ENCODE measurements at regions not wholly inside any gene's neighbourhood (a gene's known extent, or its start where the extent isn't known, plus 50 kb on each side); places are given as distances from the start of the nearest gene placed in this dataset.

DNA sequence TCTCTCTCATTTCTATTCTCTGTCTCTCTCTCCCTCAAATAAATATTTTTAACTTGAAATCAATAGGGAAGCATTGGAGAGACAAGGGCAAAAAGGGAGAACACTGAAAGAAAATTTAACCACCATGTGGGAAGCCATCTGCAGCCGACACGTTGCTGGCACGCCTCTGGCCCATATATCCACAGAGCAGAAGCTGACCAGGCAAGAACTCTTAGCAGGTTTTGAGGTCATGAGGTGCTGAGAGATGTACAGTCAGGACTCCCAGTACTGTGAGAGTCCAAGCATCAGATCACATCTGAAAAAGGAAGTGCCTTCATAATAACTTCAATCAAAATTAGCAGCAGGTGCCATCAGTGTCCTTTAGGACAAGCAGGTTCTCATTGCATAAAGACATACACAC is 156.6 kb downstream of the AKAIN1 start:
- no peaks in the 10 kb centered on the region for H3K4me1 ChIP-seq (ENCODE audit: insufficient read depth, low read length, poor library complexity, severe bottlenecking)

DNA sequence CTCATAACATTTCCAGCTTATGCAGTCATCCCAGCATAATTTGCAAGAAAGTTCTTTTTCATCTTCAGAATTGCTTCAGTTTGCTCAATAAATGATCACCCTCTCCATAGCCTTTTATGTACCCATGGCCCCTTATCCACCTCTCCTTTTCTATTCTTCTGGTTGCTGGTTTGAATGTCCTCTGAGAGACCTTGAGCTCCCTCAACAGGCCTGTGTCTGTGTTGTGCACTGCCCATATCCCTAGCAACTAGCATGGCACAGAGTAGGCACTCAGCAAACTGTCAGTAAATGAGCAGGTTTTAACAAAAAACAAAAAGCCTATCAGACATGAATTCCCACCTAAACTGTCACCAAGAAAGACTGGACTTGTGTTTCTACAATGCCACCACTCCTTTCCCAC is 160.5 kb downstream of the AKAIN1 start:
- H3F3A ChIP-seq (ENCODE audit: low read depth): no peaks in the 10 kb centered on the region
- H3K9ac ChIP-seq (ENCODE audit: low read depth, low read length, poor library complexity, severe bottlenecking): no peak overlapping the region
- H3K27me3 ChIP-seq (ENCODE audit: insufficient read depth, low read length, poor library complexity, severe bottlenecking): no peaks in the 10 kb centered on the region
- H3K79me2 ChIP-seq (ENCODE audit: insufficient read depth, low read length): no peaks in the 10 kb centered on the region
- no peaks in the 10 kb centered on the region for H3K36me3 ChIP-seq (ENCODE audit: insufficient read depth, low read length)
- no peaks in the 10 kb centered on the region for H3K4me1 ChIP-seq (ENCODE audit: insufficient read depth, low read length, poor library complexity, severe bottlenecking)
- no peak overlapping the region for H2AFZ ChIP-seq (ENCODE audit: low read length)
- no peak overlapping the region for H3K4me3 ChIP-seq (ENCODE audit: low read length, poor library complexity, severe bottlenecking)
- H3K4me2 ChIP-seq (ENCODE audit: low read depth, low read length, poor library complexity, severe bottlenecking): no peak overlapping the region
- no peaks in the 10 kb centered on the region; the same call in 1 of the 2 replicates for H3K9me3 ChIP-seq (ENCODE audit: insufficient read depth, low read depth, low read length)
- H4K20me1 ChIP-seq (ENCODE audit: insufficient read depth, low read length, poor library complexity, severe bottlenecking): no peaks in the 10 kb centered on the region
- TF ChIP-seq, protein P1, sequence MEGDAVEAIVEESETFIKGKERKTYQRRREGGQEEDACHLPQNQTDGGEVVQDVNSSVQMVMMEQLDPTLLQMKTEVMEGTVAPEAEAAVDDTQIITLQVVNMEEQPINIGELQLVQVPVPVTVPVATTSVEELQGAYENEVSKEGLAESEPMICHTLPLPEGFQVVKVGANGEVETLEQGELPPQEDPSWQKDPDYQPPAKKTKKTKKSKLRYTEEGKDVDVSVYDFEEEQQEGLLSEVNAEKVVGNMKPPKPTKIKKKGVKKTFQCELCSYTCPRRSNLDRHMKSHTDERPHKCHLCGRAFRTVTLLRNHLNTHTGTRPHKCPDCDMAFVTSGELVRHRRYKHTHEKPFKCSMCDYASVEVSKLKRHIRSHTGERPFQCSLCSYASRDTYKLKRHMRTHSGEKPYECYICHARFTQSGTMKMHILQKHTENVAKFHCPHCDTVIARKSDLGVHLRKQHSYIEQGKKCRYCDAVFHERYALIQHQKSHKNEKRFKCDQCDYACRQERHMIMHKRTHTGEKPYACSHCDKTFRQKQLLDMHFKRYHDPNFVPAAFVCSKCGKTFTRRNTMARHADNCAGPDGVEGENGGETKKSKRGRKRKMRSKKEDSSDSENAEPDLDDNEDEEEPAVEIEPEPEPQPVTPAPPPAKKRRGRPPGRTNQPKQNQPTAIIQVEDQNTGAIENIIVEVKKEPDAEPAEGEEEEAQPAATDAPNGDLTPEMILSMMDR (conservative IDR thresholded peaks at IDR 0.05; ENCODE audit: low read length): no peak
- TF ChIP-seq EZH2phosphoT487 (IDR thresholded peaks at IDR 0.05; ENCODE audit: borderline replicate concordance): no peak
- no peaks in the 10 kb centered on the region for H3K9me2 ChIP-seq (replicated peaks; ENCODE audit: low read depth, low read length)

More for the DNA sequence above, 156.6 kb downstream of the AKAIN1 start:
- H3K4me3 ChIP-seq (ENCODE audit: low read length, poor library complexity, severe bottlenecking): no peak overlapping the region
- H3K36me3 ChIP-seq (ENCODE audit: insufficient read depth, low read length): no peaks in the 10 kb centered on the region
- no peak overlapping the region for H3K9ac ChIP-seq (ENCODE audit: low read depth, low read length, poor library complexity, severe bottlenecking)
- H3K4me2 ChIP-seq (ENCODE audit: low read depth, low read length, poor library complexity, severe bottlenecking): no peak overlapping the region
- TF ChIP-seq, protein P1 (conservative IDR thresholded peaks at IDR 0.05; ENCODE audit: low read length): no peak
- no peak for TF ChIP-seq EZH2phosphoT487 (IDR thresholded peaks at IDR 0.05; ENCODE audit: borderline replicate concordance)
- no peak overlapping the region for H2AFZ ChIP-seq (ENCODE audit: low read length)
- no peaks in the 10 kb centered on the region for H3K27me3 ChIP-seq (ENCODE audit: insufficient read depth, low read length, poor library complexity, severe bottlenecking)
- H3K9me2 ChIP-seq (replicated peaks; ENCODE audit: low read depth, low read length): no peaks in the 10 kb centered on the region
- H4K20me1 ChIP-seq (ENCODE audit: insufficient read depth, low read length, poor library complexity, severe bottlenecking): no peaks in the 10 kb centered on the region
- H3K9me3 ChIP-seq (ENCODE audit: insufficient read depth, low read depth, low read length): no peaks in the 10 kb centered on the region; the same call in 1 of the 2 replicates
- no peaks in the 10 kb centered on the region for H3K79me2 ChIP-seq (ENCODE audit: insufficient read depth, low read length)
- no peaks in the 10 kb centered on the region for H3F3A ChIP-seq (ENCODE audit: low read depth)

DNA sequence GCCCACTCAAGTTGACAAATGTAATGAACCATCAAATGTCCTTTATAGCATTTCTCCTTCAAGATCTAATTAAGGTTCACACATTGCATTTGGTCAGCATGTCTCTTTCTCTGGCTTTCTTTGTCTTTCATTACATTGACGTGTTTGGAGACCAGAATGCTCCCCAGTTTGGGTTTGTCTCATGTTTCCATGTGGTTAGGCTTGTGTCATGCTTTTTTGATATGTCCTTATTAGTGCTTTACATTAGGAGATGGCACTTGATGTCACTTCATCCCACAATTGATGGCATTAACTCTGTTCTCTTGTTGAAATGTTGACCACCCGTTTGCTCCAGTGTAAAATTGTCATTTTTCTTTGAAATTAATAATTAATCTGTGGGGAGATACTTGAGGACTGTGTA is 165.8 kb downstream of the AKAIN1 start:
- Histone ChIP-seq H3K27me3 (ENCODE audit: insufficient read depth, low read length, poor library complexity, severe bottlenecking) (no peaks in the 10 kb centered on the region), H3K9ac (ENCODE audit: low read depth, low read length, poor library complexity, severe bottlenecking) (no peak overlapping the region), H3K9me2 (replicated peaks; ENCODE audit: low read depth, low read length) (no peaks in the 10 kb centered on the region), H3K4me1 (ENCODE audit: insufficient read depth, low read length, poor library complexity, severe bottlenecking) (no peaks in the 10 kb centered on the region), H3K79me2 (ENCODE audit: insufficient read depth, low read length) (no peaks in the 10 kb centered on the region), H4K20me1 (ENCODE audit: insufficient read depth, low read length, poor library complexity, severe bottlenecking) (no peaks in the 10 kb centered on the region), H3K36me3 (ENCODE audit: insufficient read depth, low read length) (no peaks in the 10 kb centered on the region), H3F3A (ENCODE audit: low read depth) (no peaks in the 10 kb centered on the region), H2AFZ (ENCODE audit: low read length) (no peak overlapping the region), H3K4me3 (ENCODE audit: low read length, poor library complexity, severe bottlenecking) (no peak overlapping the region), H3K4me2 (ENCODE audit: low read depth, low read length, poor library complexity, severe bottlenecking) (no peak overlapping the region), H3K9me3 (ENCODE audit: insufficient read depth, low read depth, low read length) (no peaks in the 10 kb centered on the region)
- TF ChIP-seq, protein P1 (conservative IDR thresholded peaks at IDR 0.05; ENCODE audit: low read length): no peak
- TF ChIP-seq EZH2phosphoT487 (IDR thresholded peaks at IDR 0.05; ENCODE audit: borderline replicate concordance): no peak
